Posterior cingulate gyrus (tissue), 11 donors: ENCODE measurements at regions not wholly inside any gene's neighbourhood (a gene's known extent, or its start where the extent isn't known, plus 50 kb on each side); places are given as distances from the start of the nearest gene placed in this dataset.

Experiments used
- DNase-seq, 10 donors: peaks; one replicate each; pipeline versions ENCODE4 v3.0.0 to v3.0.0-alpha.2; 2020 to 2021; ENCODE audit warnings: mixed read lengths in 3 of 10
- intact Hi-C: fragments of 100-400 bp; cut with DNase I; formaldehyde crosslinking; loops from one replicate; pipeline ENCODE4 v1.15.1; 2023

DNA sequence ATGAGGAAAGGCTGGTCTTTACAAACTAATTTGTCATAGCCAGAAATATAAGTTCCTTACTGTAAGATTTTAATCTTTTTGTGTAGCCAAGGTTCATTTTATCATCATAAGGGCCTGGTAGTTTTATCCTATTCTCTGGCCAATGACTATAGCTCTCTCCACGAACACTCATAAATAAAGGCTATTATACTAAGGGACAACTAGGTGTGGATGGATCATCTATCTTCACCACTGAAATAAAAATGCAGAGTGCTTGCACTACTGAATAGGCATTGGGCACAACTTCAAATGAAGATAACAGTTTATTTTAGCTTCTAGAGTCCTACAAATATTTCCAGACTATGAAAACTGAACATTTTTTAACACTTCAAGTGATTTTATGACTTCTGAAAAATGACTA, 698.6 kb downstream of the NOVA1 start:
- DNase-seq: no peak
- intact Hi-C loops: no loop called here

DNA sequence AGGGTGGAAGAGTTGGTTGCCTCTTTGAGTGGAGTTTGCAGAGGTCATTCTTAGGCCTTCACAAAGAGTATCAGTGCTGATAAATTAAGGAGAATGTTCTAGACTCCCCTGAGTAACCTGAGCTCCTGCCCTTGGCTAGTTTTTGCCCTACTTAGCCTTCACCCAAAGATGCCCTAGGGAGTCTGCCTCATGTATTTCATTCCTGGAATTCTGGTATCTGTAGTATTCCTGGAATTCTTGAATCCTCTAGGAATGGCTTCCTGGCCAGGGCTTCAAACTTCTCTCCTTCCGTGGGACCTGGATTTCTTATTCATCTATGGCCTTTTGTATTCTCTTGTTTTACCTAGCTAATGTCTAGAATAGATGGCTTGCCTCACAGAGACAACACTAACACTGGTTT, 701.1 kb downstream of the NOVA1 start:
- no peak for DNase-seq
- intact Hi-C loops: no loop called here

GRCh38 chr14:25895740-25896139, 702.1 kb downstream of the NOVA1 start:
- no peak for DNase-seq
- intact Hi-C loops: no loop called here

- intact Hi-C loops: no loop called here
- no peak for DNase-seq
Observed at GRCh38 chr14:25887251-25887878, 710.5 kb downstream of the NOVA1 start.

DNA sequence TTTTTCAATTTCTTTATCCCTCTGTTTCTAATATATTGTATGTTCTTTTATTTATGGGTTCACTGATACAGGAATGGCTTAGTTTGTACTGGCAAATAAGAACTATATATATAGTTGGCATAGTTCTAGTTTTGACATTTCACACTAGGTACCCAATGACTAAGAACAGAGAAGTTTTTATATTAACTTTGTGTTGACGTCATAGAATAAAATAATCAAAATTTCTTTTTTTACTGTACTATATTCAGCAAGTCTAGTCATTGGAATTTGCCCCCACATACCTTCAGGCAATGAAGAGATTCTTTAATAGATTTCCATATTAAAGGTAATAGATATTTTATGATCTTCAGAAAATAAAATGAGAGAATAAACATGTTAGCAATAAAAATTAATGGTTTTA, 713.2 kb downstream of the NOVA1 start:
- intact Hi-C loops: no loop called here
- no peak for DNase-seq

DNA sequence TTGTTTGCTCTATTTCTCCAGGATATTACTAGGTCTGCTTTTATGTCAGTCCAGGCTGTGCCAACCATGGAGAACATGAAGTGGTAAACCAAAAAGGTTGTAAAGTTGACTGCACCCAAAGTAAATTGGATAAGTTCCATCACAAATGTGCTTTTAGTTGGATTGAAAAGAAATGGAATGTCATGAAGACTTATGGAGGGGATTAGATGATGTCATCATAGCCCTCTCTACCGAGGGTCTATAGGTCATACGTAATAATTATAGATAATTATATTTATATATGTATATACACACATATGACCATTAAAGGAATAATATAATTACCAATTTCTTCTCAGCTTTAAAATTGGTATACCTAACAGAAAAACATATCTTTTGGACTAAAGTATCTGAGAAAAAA, 714.9 kb downstream of the NOVA1 start:
- DNase-seq: no peak
- intact Hi-C loops: no loop called here

- no peak for DNase-seq
- intact Hi-C loops: no loop called here
Observed at GRCh38 chr14:25875475-25875874, 722.4 kb downstream of the NOVA1 start.

DNA sequence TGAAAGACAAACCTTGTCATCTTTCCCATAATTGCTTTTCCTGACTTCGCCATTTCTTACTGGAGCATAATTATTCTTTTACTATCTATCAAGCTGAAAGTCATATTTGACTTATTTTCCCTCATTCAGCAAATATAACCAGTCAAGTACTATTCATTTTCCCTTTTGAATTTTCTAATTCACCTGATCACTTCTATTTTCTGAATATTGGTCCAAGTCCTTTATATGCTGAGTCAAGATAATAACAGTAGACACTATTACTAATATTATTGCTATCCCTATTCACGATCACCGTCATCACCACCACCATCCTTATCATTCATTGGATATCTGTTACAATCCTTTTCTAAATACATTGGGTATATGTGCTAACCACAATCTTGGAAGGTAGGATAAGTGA, 728.0 kb downstream of the NOVA1 start:
- DNase-seq: no peak
- intact Hi-C loops: no loop called here

DNA sequence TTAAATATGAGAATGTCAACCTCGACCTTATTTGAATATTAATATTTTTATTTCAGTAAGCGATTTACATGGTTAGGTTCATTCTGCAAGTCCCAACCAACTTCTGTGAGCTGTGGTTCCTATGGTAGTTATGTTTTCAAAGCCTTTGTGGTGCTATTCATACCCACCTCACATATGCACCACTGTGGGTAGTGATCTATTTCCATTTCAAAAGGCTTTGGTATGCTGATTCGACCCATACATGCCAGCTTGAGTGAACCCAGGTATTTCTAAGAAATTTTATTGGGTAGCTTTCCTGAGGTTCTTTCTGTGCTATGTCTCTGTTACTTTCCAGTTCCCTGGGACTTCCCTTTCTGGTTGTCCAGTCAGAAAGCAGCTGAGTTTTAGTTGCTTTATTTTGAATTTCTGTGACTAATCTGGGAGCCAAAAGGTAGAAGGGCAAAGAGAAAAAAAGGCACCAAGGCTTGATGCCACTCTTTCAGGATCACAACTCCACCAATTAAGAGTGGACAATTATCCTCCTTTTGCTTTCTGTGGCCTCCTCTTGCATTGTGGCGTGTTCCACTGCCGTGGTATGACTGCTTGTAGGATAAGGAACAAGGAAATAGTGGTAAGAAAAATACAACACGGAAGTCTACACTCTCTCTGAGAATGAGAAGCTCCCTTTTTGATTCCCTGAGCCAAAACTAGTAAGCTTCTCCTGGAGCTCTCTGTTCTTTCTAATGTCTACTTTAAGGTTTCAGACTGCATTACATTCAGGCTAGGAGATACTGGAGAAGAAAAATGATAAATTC, 729.1 kb downstream of the NOVA1 start:
- intact Hi-C loops: no loop called here
- DNase-seq: no peak

- intact Hi-C loops: no loop called here
- DNase-seq: no peak
Observed at GRCh38 chr14:25861406-25861805, 736.4 kb downstream of the NOVA1 start.

DNA sequence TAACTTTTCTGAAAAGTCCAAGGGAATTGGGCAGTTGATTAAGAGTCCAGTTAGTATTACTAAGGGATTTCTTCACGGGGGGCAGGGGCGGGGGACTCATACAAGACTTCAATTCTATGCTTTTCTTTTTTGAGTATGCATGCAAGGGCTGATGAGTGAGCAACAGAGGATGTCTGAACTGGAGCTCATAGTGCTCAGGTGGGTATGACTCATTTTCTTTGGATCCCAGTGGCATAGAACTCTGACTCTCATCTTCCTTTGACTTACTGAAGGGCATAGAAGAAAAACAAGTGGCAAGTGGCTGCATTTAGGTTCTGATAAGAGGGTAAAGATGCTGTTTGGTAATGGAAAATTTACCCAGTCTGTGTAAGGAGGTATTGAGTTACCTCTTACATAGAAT, 749.2 kb downstream of the NOVA1 start:
- intact Hi-C loops: no loop called here
- DNase-seq: no peak

- DNase-seq: peak in 7 of 10 donors; percentile 11 to 80 (median 29)
- intact Hi-C loops: no loop called here
Observed at GRCh38 chr14:25846246-25846645, 751.6 kb downstream of the NOVA1 start.

DNA sequence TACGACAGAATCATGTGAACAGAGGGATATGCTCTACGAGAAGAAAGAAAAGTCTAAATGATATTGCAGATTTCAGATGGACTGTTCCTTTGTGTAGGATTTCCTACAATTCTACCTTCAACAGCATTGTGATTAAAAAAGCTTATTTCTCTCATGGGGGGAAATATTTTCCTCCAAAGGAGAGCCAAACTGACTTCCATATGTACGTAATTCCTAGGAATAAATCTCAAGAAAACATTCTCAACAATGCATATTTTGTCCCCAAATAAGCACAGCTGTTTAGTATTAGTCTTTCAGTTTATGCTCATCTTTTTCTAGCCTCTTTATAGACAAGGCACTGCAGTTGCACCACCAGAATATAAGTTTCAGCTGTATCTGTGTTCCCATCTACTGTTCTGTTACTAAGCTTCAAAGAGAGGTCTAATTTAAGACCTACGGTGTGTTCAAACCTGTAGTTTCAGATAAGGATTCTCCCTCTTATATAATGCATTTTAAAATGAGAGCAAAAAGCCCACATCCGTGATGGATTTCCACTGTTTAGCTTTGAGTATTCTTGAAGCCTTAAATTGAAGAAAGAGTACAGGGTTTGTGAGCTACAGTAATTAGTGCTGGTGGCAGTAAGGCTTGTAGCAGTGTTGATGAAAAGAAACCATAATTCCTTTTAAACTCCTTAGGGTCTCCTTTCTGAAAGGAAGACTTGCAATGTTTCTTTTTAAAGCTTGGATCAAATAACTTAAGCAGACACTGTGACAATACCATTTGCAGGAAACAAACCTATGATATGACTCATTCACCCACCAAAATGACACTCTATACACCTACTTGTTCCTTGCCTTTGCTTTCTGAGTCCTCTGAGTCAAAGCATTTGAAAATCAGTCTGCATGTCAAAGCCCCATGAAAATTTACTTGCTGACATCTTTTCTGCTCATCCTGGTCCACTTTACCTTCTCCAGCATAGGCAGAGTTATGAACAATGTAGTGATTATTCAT, 754.1 kb downstream of the NOVA1 start:
- intact Hi-C loops: no loop called here
- DNase-seq: no peak

GRCh38 chr14:25841226-25841625, 756.6 kb downstream of the NOVA1 start:
- intact Hi-C loops: no loop called here
- no peak for DNase-seq

- peak in 1 of 10 donors; percentile 6 for DNase-seq
- intact Hi-C loops: loop anchor here (5.0 kb wide), 1 partner anchor 290 kb away; no protein-coding TSS in a partner anchor
Observed at GRCh38 chr14:25837551-25837965, 760.3 kb downstream of the NOVA1 start.

GRCh38 chr14:25836636-25837035, 761.2 kb downstream of the NOVA1 start:
- no peak for DNase-seq
- intact Hi-C loops: loop anchor here (5.0 kb wide), 1 partner anchor 291 kb away; no protein-coding TSS in a partner anchor

- intact Hi-C loops: no loop called here
- peak; percentile 18 to 94 (median 62) for DNase-seq
Observed at GRCh38 chr14:25833341-25834126, 764.3 kb downstream of the NOVA1 start.

DNA sequence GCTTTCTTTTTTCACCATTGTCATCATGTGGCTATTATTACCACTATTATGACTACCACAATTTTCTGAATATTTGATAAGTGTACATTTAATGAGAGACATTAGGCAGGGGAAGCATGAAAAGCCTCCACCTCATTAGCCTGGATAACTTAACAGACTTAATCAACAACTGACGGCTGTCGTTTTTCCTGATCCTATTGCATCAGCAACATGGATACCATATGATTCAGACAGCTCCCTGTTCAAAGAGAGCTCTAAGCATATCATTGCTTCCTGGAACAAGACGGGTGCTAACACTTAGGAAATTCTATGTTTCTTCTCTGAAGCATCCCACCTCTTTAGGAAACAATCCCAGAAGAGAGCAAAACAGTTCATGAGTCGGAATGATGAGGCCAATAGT, 765.2 kb downstream of the NOVA1 start:
- DNase-seq: no peak
- intact Hi-C loops: no loop called here

DNA sequence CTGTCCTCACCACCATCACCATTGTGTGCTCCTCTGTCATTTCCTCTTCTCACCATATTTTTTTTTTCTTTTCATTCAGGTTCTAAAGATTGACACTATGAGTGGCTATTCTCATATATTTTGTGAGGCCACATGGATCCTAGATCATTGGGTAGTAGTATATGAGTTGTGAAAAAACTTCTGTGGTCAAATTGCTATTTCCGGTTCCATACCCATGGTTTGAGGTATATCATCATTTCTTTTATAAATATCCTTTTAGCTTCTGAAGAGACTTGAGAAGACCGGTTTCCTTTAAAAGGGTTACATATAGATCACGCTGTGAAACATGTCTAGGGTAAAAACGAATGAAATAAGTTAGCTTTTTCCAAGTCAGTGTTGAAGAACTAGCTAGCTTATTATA, 769.3 kb downstream of the NOVA1 start:
- intact Hi-C loops: no loop called here

DNA sequence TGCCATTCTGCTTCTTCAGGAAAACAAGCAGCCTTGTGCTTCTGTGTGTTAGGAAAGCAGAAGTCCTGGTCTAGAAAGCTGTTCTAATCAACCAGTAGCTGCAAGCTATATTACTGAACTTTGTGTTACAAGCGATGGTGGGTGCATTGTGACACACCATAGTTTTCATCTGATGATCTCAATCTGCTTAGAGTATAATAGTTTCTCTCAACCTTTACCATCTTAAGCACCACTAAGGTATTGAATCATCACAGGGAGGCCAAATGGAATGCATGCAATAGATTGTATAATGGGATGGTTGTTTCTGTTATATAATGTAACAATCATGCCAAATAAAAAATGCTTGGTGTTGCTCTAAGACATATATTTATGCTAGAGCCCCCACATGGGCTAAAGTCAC, 771.7 kb downstream of the NOVA1 start:
- intact Hi-C loops: no loop called here
- no peak for DNase-seq

More for the DNA sequence above, 769.3 kb downstream of the NOVA1 start:
- DNase-seq: no peak
